Ammon's horn (tissue), 1 donor: ENCODE measurements at regions not wholly inside any gene's neighbourhood (a gene's known extent, or its start where the extent isn't known, plus 50 kb on each side); places are given as distances from the start of the nearest gene placed in this dataset.

Experiments used
- DNase-seq: peaks from one replicate; pipeline ENCODE4 v3.0.0-alpha.2; 2016; ENCODE audit warnings: low spot score

GRCh38 chr12:23185346-23185745 is 560.4 kb downstream of the ETNK1 start:
- DNase-seq: no peak

- no peak for DNase-seq
Observed at GRCh38 chr12:23186950-23187349, 562.0 kb downstream of the ETNK1 start.

- DNase-seq: no peak
Observed at GRCh38 chr12:23193552-23193951, 568.6 kb downstream of the ETNK1 start.

- no peak for DNase-seq
Observed at GRCh38 chr12:23197266-23197665, 572.3 kb downstream of the ETNK1 start.

GRCh38 chr12:23202728-23203127 is 577.8 kb downstream of the ETNK1 start:
- DNase-seq: no peak

GRCh38 chr12:23204933-23205778 is 580.2 kb downstream of the ETNK1 start:
- peak; percentile 79 for DNase-seq

GRCh38 chr12:23209793-23210192 is 584.8 kb downstream of the ETNK1 start:
- DNase-seq: no peak

- DNase-seq: no peak
Observed at GRCh38 chr12:23210573-23210972, 585.6 kb downstream of the ETNK1 start.

- DNase-seq: no peak
Observed at GRCh38 chr12:23211384-23212320, 586.7 kb downstream of the ETNK1 start.

- no peak for DNase-seq
Observed at GRCh38 chr12:23217158-23217557, 592.2 kb downstream of the ETNK1 start.

GRCh38 chr12:23217667-23218066 is 592.7 kb downstream of the ETNK1 start:
- DNase-seq: no peak

- DNase-seq: no peak
Observed at GRCh38 chr12:23221066-23221465, 596.1 kb downstream of the ETNK1 start.

GRCh38 chr12:23221926-23222325 is 597.0 kb downstream of the ETNK1 start:
- no peak for DNase-seq

- no peak for DNase-seq
Observed at GRCh38 chr12:23222801-23223200, 597.8 kb downstream of the ETNK1 start.

GRCh38 chr12:23228101-23228500 is 603.1 kb downstream of the ETNK1 start:
- DNase-seq: no peak

- DNase-seq: no peak
Observed at GRCh38 chr12:23230899-23231298, 605.9 kb downstream of the ETNK1 start.

GRCh38 chr12:23236066-23236780 is 611.3 kb downstream of the ETNK1 start:
- DNase-seq: no peak

GRCh38 chr12:23236811-23237210 is 611.8 kb downstream of the ETNK1 start:
- DNase-seq: no peak

- no peak for DNase-seq
Observed at GRCh38 chr12:23238190-23238589, 613.2 kb downstream of the ETNK1 start.

- DNase-seq: no peak
Observed at GRCh38 chr12:23238957-23239356, 614.0 kb downstream of the ETNK1 start.

- no peak for DNase-seq
Observed at GRCh38 chr12:23245186-23245585, 620.2 kb downstream of the ETNK1 start.

GRCh38 chr12:23253191-23253590 is 628.2 kb downstream of the ETNK1 start:
- no peak for DNase-seq
